ENCODE measurements at regions not wholly inside any gene's neighbourhood (a gene's known extent, or its start where the extent isn't known, plus 50 kb on each side); places are given as distances from the start of the nearest gene placed in this dataset.

DNA sequence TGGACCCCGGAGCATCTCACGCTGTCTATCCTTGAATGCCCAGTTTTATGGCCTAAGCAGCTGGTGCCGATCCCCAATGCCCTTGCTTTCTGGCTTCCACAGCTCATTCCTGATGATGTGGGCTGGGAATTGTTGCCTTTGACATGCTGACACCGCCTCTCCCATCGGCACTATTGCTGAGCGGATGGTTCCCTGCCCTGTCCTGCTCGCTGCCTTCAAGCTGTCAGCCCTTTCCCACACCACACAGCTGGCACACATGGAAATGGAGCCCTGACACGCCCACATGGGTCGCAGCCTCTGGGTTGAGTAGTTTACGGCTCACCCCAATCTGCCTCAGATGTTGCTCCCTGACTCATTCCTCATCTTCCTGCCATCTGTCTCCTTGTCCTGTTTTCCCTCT, 110.2 kb upstream of the SESN3 start:
- no peak overlapping the region for H3K4me3 ChIP-seq (ENCODE audit: low read length)
- TF ChIP-seq, protein P1, sequence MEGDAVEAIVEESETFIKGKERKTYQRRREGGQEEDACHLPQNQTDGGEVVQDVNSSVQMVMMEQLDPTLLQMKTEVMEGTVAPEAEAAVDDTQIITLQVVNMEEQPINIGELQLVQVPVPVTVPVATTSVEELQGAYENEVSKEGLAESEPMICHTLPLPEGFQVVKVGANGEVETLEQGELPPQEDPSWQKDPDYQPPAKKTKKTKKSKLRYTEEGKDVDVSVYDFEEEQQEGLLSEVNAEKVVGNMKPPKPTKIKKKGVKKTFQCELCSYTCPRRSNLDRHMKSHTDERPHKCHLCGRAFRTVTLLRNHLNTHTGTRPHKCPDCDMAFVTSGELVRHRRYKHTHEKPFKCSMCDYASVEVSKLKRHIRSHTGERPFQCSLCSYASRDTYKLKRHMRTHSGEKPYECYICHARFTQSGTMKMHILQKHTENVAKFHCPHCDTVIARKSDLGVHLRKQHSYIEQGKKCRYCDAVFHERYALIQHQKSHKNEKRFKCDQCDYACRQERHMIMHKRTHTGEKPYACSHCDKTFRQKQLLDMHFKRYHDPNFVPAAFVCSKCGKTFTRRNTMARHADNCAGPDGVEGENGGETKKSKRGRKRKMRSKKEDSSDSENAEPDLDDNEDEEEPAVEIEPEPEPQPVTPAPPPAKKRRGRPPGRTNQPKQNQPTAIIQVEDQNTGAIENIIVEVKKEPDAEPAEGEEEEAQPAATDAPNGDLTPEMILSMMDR (conservative IDR thresholded peaks at IDR 0.05; ENCODE audit: low read length), result no peak
- peak; percentile 61 for DNase-seq (ENCODE audit: low read depth)

DNA sequence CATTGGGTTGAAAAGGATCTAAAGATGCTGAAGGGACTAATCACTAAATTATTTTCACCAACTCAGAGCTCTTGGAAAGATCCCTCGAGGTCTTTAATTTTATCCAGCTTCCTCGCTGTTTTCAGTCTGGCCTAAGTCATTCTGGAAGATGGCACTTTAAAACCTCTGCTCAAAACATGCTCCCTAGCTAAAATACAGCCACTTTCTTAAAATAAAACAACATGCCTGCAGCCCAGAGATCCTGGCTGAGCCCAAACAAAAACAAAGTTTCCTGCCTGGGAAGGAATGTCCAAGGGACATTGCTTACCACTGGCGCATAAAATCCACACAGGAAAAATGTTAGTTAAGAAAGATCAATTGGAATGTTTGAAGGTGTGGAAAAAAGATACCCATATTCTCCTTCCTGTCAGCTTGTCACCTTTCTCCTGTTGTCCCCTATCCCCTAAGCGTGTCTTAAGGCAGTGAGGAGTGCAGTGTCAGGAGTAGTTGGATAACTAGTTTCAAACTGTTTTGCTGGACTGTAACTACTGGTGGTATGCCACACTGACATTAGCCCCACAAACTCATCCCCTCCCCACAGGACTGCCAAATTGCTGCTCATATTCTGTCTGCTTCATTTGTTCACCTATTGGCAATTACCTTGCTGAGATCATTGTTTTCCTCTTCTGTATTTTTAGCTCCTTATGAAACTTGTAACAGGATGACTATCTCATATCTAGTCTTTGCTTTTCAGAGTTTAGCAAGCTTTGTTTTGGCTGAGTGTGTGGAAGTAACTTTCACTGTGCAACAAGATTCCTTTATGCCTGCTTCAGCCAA, 108.3 kb upstream of the SESN3 start:
- peak; percentile 29 for DNase-seq (ENCODE audit: low read depth)
- TF ChIP-seq, protein P1 (conservative IDR thresholded peaks at IDR 0.05; ENCODE audit: low read length), result no peak
- H3K4me3 ChIP-seq (ENCODE audit: low read length), result no peak overlapping the region

GRCh38 chr11:95338430-95338991, 107.5 kb upstream of the SESN3 start:
- TF ChIP-seq, protein P1 (conservative IDR thresholded peaks at IDR 0.05; ENCODE audit: low read length), result no peak
- H3K4me3 ChIP-seq (ENCODE audit: low read length), result no peak overlapping the region
- DNase-seq (ENCODE audit: low read depth), result peak; percentile 48

DNA sequence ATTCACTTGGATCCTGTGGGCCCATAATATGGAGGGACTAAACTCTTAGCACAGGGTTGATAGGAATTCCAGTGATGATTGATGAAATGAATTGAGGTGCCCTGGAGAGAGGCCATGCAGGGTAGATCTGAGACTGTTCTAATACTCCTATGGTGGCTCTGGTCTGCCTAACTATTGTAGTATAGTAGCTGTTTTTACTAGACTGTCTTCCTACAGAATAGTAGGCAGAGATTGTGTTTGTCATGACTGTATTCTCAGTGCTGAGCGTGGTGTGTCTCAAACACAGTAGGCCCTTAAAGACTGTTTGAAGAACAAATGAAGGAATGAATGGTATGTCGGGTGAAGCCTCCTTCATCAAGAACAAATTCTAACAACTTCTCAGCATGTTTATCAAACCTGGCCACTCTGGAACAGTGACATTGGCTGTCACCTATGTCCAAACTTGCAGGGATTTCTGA, 107.0 kb upstream of the SESN3 start:
- TF ChIP-seq, protein P1 (conservative IDR thresholded peaks at IDR 0.05; ENCODE audit: low read length), result no peak
- peak; percentile 20 for DNase-seq (ENCODE audit: low read depth)
- no peak overlapping the region for H3K4me3 ChIP-seq (ENCODE audit: low read length)

DNA sequence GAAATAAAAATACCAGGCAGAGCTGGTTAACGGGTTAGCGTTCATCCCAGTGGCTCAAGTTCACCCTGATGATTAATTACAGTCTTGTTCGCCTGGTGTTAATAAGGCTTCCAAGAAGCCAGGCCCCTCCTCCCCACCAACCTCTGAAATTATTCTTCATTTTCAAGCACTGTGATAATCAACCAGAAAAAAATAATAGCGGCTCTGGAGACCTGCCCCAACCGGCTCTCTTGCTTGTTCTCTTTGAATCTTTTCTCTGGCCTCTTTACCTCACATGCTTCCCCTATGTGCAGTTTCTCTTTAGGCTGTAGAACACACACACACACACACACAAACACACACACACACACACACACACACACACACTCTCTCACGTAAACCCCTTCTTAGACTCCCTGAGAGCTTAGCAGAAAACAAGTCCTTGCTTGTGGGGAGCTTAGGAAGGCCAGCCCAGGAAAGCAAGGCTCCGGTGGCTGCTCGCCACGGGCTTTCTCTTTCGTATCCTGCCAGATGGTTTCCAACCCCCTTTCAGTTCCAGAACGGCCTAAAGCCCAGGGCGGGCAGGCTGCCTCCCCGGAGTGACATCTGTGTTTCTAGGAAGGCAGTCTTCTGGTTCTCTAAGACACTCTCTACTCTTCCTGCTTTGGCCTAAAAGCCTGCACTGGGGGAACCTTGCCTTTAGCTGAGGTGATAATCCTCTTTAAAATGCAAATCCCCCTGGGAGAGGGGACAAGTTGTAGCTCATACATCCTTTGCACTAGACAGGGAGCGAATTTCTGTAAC, 106.4 kb upstream of the SESN3 start:
- TF ChIP-seq, protein P1 (conservative IDR thresholded peaks at IDR 0.05; ENCODE audit: low read length), result no peak
- peak overlapping the region; percentile 23 for H3K4me3 ChIP-seq (ENCODE audit: low read length)
- DNase-seq (ENCODE audit: low read depth), result peak; percentile 76

DNA sequence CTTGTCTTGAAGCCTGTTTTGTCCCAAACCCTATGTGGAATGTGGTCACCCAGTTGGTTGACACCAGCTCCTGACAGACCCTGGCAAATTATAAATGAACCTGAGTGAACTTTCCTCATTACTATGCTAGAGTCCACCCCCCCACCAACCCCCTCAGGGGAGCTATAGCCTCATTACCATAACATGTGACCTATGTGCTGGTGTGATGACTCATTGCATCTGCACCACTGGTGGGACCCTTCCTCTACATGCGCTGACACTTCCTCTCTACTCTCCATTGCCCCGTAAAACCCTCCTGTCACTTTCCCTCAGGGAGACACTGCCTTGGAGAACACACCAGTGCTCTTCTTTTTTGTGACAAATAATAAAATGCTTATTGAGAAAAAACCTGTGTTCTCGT, 105.0 kb upstream of the SESN3 start:
- TF ChIP-seq, protein P1 (conservative IDR thresholded peaks at IDR 0.05; ENCODE audit: low read length), result no peak
- no peak for DNase-seq (ENCODE audit: low read depth)
- H3K4me3 ChIP-seq (ENCODE audit: low read length), result no peak overlapping the region
